C1 segment of cervical spinal cord (tissue), 14 donors: ENCODE measurements at regions not wholly inside any gene's neighbourhood (a gene's known extent, or its start where the extent isn't known, plus 50 kb on each side); places are given as distances from the start of the nearest gene placed in this dataset.

Source experiments
- DNase-seq, 14 donors: peaks; one replicate each; lab custom pipeline; 2025; lab: John Stamatoyannopoulos, UW

DNA sequence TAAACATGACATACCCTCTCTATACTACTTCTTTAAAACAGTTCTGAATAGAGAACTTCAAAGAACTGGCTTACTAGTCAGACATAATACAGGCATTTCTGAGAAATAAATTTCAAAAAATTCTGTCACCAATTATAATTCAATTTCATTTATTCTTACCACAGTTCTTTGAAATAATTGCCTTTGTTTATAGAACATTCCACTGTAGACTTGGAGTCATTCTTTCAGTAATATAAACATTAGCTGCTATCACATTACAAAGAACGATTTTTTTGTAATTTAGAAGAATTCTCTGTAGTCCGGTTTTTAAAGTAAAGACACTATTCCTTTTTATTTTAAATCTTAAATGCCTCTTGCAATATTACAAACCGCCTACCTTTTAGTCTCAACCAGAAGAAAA lies 146.4 kb upstream of the COL11A1 start:
- no peak for DNase-seq

DNA sequence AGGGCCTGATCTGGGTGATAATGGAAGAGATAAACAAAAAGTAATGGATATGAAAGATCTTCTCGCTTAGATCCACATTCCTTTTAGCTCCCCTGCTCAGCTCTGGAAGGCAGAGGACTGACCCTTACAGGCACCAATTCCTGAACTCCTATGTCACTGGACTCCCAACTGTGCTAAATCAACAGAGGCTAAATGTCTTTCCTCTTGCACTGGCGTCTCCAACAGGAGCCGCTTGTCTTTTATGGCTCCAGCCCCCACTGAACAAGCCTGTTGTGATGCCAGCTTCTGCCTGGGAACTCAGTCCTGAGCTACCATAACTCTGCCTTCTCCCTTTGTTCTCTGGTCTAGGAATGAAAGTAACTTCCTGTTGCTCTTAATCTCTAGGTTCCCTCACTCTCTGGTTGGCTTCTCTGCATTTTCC lies 142.1 kb upstream of the COL11A1 start:
- no peak for DNase-seq

DNA sequence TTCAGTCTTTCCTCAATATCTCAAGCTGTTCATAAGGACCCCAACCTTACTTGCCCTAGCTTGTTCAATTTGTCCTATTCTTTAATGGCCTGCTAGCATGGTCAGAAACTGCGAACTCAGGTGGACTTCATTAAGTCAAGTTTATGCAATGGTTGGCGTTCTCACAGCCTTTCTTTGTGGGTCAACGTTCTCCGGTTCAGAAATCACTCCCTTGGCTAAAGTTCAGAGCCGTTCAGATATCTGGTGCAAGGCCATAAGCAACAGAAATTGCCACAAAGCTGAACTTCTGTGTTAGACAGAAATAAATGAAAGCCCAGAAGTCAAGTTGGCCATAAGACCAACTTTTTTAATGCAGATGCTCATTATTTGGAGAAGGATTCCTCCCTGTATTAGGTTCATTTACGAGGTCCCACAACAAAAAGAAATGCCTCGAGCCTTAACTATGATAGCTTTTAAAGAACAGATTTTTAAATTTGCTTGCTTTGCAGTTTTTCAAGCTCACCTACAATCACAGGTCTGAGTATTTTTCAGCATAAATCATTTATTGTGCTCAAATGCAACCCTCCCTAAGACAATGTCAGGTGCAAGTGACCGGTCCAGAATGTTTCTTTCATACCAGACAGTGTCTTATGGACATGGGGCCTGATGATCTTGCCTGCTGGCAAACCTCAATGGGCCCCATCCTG lies 140.2 kb upstream of the COL11A1 start:
- no peak for DNase-seq

DNA sequence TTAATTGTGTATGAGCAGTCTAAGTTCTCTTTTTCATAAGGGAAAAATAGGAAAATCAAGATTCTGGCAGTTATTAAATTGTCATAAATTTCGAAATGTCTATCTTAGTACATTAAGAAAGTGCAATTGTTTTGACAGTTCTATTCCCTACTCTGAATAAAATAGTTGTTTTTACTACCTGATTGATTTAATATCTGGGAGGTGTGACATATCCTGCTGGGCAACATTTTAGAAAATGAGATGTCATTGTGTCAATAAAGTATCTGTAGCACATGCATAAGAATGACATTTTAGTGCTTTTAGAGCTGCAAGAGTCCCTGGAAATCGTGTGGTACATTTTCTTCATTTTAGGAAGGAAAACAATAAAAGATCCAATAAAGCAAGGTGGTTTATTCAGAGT lies 139.2 kb upstream of the COL11A1 start:
- DNase-seq: no peak

DNA sequence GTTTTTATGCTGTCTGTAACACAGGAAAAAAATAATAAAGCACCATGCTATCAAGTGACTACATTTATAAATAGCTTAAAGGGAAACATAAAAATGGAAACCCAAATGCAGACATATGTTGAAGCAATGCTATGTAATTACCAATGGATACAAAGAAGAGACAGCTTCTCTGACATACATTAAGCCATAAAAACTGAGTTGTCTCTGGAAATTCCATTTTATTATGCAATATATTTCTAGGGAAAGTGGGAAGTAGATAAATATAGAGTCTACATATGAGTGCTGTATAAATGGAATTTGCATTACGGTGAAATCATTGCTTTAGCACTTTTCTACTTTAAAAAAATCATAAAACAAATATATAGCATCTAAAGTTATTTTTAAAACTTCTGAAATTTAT lies 135.2 kb upstream of the COL11A1 start:
- no peak for DNase-seq

DNA sequence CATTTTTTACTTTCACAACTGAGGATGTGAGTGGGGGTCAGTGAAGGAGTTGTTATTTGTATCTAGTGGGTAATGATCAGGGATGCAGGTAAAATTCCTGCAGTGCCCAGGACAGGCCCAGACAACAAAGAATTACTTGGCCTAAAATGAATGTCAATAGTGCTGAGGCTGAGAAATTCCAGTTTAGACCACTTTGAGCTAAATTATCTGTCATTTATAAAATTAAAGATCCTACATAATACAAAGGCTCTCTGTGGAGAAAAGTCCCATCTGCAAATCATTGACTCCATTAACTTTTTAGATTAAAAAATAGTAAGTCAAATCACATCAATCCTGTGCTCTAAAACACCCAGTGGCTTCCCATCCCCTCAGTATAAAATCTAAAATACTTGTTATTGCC lies 130.7 kb upstream of the COL11A1 start:
- no peak for DNase-seq

DNA sequence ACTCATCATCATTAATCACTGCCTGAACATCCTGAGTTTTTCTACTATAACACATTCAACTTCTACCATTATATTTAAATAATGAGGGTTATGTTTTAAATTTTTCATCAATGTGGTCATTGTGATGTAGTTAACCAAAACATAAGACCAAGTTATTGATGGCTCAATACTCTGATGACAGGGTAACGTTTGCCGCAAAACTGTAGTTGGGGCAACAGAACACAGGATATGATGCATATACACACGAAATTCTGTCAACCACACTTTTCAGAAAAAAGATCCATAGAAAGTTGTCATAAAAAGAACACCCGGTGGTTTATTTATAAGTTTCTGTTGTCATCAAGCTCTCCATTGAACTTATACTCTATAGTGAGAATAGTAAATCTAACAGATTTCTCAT lies 121.7 kb upstream of the COL11A1 start:
- DNase-seq: no peak

DNA sequence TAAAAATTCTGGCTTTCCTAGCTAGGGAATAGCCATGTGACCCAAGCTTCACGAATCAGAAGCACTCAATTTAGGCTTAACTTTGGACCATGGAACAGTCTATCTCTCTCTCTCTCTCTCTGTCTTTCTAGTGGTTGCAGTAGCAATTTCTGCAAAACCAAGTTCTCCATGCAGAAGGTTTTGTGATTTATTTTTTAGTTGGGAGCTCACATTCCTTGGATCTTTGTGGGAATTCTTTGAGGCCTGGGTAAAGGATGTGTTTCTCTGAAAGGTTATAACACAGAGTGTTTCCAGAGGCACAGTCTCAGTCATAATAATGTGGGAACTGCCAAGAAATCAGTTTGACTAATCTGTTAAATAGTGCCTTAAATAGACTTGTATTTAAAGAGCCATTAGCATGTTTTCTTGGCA lies 112.3 kb upstream of the COL11A1 start:
- no peak for DNase-seq

DNA sequence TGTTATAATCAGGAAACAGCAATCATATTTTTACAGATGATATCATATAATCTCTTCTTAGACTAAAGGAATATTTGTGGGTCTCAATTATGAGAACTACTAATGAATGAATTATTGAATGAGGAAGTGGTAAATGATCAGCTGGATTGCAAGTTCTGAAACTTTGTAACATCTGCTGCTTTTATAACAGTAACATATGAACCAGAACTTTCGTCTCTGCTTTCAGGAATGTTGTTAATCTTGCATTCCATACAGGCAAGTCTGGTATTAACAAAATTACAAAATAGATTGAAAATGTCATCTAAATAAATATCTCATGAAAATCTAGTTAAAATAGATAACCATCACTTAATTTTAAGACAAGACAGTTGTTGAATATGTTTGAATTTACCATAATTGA lies 110.5 kb upstream of the COL11A1 start:
- no peak for DNase-seq

DNA sequence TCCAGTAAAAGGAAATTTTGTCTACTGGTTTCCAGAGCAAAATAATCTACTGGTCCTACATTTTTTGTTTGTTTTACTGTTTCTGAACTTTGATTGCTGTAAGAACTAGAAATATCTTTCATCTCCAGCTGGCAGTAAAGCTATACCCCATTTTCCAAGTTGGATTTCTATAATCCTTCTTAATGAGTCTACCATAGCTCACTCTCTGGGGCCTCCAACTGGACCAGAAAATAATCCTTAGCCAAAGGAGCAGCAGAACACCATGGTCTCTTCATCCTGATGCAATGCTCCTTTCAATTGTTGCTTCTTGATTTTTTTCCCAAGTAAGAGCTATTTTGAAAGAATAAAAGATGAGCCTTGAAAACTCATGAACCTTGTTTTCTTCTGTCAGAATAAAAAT lies 110.0 kb upstream of the COL11A1 start:
- DNase-seq: no peak

DNA sequence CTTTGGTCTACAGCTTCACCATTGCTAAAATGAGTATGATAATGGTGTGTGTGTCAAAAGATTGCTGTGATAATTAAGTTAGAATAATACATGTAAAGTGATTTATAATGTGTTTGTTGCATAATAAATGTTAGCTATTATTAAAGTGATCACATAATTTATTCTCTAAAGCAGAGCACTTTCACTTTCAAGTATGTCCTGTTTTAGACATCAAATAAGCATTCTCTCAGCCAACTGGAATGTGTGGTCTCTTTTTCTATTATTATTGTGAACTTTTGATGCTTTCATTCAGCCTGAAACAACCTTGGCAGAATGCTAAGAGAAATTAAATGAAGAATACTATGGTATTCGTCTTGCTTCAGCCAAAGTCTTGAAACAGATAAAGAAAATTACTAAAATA lies 102.8 kb upstream of the COL11A1 start:
- DNase-seq: no peak

DNA sequence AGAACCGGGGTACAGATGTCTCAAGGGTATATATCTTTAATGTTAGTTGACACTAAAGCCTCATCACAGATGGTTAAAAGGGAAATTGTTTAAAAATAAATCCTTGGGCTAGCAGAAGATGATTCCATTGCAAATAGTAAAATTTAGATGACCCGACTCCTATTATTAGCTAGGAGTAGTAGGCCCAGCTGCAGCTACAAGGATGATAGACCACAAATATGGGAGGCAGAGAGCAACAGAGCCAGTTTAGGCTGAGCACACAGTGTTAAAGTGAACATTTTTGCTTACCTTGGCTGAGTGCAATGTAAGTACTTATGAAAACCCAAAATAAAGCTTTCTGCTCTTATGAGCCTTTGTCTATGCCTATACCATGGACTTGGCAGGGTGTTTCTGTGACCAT lies 100.5 kb upstream of the COL11A1 start:
- no peak for DNase-seq

DNA sequence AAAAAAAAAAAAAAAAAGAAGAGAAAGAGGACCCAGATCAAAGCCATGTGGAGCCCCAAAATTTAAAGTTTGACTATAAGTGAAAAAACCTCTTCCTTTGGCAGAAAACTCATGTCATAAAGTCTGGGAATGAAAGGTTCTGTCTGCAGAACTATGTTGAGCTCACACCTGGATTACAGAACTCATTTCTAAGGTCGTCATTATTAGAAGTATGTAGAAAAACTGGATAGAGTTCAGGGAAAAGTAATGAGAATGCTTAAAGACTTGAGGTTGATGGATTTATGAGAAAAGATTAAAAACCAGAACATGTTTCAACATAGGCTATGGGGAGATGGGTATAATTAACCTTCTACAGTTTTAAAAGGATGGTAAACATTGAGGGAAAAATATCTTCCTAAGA lies 90.7 kb upstream of the COL11A1 start:
- no peak for DNase-seq

DNA sequence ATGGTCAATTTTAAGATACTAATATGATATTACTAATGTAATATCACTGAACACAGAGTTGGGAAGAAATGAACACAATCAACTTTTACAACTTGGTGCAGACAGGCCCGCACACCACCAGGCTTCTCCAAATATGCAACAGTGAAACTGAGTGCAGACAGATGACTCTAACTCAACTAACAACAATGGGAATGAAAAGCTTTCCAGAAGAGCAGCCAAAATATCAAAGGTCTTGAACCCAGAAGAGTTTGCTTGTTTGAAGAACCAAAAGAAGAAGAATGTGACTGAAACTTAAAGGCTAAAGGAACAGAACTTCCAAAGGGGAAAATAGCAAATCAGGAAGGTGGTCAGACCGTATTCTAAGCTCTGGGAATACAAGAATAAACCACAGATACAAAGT lies 89.8 kb upstream of the COL11A1 start:
- no peak for DNase-seq

DNA sequence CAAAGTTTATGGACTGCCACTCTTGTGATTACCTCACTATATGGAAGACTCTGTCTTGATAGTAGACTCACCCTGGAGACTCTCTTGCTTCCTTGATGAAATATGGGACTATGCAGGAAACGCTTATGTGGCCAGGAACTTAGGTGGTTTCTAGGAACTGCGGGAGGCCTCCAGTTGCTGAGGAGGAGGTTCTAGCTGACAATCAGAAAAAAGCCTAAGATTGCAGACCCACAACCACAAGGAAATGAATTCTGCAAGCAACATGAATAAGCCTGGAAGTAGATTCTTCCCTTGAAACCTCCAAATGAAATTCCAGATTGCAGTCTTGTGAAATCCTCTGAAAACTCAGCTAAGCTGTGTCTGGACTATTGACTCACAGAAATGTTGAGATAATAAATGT lies 88.9 kb upstream of the COL11A1 start:
- no peak for DNase-seq

DNA sequence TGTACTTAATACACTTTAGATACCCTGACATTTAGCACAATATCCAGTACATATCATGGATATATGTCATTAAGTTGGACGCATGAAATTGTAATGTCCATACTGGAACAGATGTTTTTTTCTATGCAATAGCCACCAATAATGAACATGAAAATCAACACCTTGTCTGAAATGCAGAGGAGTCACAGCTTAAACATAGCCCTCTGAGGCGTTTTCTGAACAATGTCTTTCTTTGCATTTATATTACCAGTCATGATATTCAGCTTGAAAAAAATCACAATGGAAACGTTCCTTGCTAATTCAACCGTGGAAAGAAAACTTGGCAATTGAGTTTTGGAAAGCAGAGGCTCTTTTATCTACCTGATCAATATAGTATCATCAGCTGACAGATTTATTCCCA lies 86.7 kb upstream of the COL11A1 start:
- no peak for DNase-seq

DNA sequence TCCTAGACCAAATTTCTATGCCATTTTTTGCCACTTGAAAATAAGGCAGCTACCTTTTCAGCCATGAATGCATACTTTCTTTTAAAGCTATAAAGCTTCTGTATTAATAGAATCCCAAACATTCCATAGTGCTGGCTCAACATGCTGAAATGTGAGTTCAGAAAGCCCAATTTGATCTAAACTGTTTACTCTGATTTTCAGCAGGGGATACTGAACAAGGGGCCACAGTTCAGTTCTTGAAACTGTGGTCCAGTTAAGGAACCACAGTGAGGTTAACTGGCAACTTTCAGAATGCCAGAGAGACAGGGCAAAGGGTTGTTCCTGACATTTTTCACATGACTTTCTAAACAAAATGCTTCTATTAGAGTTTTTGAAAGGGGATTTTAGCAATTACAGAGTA lies 85.7 kb upstream of the COL11A1 start:
- DNase-seq: no peak

DNA sequence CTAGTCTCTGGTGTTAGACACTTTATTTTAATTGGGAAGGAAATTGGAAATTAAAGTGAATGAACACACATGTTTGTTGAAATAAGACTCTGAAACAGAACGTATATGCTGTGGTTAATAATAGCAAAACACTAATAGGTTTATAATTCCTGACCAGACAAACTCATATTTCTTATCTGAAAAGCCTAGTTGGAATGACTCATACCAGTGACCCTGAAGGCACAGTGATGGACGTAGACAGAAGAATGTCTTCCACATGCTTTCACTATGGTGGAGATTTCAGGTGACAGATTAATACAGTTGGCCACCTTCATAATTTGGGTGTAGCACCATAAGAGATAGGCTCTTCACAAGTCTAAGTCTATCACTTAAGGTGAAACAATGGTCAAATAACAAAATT lies 83.0 kb upstream of the COL11A1 start:
- no peak for DNase-seq

DNA sequence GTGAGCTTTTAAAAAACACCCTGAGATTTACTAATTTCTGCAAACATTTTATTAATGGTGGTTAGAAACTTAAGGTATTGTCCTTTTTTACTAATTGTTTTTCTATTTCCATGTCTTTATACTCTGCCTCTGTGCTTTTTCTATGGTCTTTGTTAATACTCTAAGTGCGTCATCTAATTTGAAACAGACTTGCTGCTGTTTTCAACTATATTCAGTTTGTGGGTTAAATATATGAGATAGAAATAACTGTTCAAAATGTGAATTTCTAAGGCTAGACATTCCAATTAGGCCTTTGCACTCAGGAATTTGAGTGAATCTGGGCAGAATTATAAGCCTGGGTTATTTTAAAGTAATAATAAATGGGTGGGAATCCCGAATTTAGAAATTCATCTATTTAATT lies 82.4 kb upstream of the COL11A1 start:
- DNase-seq: no peak

DNA sequence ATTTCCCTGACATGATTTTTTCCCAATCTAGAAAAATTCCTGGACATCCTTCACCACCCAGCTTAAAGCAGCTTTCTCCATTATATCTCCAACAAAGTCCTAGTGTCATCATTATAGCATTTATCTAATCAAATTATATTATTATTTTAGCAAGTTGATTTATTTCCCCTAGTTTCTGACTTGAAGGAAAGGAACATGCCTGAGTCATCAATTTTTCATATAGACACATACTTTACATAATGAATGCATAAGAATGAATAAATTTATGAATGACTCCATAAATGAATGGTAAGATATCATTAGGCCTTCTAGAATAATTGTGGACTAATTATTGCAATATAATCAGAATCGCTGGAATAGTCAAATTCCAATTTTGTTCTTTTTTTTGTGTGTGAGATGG lies 79.4 kb upstream of the COL11A1 start:
- DNase-seq: no peak

DNA sequence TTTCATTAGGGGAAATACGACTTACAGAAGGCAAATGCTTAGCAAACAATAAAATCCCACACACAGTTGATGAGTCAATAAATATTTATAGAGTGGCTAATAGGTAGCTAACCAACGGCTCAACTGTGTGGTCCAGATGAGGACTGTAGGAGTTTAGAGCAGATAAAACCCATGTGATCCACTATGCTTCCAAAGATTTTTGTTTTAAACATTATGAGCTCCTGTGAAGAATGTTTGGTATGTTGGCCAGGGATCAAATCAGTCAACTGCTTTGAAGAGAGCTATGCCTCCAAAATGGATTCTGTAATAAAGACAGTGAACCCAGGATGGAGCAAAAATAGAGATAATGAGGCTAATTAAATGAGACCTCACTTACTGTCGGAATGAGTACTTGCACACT lies 72.3 kb upstream of the COL11A1 start:
- no peak for DNase-seq

DNA sequence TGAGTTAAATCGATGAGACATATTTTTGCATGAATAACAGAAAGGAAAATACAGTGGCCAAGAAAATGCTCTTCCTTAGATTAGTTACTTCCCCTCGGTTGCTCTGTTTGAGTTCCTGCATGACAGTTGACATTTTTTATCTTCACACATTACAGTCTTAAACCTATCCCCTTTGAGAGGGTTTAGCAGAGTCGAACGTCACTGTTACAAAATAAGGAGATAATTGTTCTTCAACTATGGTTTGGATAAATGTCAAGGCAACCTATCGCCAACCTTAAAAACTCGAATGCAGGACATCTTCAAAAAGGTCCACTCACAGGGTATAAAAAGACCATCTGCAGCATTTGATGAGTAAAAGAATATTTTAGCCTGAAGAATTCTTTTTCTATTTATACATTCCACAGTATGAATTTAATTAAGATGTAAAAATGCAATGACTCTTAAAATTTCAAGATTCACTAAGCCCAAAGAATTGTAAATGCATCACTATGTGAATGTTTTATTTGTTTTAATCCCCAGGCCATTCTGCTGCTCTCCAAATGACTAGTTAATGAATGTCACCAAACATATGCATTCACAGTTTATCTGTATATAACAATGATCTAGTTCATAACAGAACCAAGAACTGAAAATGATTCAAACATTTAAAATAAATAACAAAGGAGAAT lies 68.9 kb upstream of the COL11A1 start:
- no peak for DNase-seq

DNA sequence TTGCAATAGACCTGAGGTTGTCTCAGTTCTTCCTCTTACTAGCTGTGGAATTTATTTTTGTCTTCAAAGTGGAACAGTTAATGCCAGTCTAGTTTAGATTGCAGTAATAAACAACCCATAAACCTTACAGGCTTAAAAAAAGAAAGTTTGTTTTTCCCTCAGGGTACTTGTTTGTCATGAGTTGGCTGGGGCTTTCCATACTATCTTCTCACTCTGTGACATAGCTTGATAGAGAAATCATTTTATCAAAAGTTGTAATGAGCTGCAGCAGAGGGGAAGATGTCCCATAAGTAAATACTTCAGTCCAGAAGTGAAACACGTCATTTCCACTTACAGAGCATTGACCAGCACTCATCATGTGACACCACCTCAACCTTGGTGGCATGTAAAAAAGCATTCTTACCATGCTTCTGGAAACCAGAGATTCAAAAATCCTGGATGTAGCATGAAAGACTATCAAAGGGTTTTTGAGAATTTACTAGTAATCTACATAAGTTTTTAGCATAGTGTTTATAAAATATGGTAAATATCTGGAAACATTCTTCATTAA lies 62.8 kb upstream of the COL11A1 start:
- DNase-seq: no peak

DNA sequence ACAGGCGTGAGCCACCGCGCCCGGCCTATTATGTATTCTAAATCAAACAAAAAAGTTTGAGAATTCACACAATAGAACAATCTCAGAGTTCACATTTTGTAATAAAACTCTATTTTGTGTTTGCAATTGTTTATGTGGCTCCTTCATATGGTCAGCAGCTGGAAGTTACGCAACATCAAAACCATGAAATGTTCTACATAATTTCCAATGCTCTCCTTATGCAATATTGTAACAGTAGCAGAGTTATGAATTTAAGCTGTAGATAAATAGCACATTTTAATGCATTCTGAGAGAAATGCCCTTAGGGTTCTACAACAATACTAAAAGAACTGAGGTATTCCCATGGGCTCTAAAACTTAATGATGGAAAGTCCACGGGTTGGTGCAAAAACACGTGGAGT lies 62.3 kb upstream of the COL11A1 start:
- DNase-seq: no peak
